ENCODE measurements at regions not wholly inside any gene's neighbourhood (a gene's known extent, or its start where the extent isn't known, plus 50 kb on each side); places are given as distances from the start of the nearest gene placed in this dataset.

DNA sequence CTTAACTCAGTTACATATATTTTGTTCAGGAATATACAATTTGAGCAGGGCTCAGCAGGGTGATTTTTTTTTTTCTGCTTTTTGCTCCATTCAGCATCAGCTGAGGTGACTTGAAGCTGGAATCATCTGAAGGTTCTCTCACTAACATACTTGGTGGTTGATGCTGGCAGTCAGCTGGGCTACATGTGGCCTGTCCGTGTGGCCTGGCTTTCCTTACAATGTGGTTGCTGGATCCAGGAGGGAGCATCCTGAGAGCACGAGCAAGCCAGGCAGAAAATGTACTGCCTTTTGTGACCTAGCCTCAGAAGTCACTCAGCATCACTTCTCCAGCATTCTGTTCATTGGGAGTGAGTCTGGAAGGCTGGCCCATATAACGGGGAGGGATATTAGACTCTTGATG lies 151.6 kb upstream of the E2F8 start:
- CTCF ChIA-PET: no interaction called here
- in situ Hi-C loops (cut with HindIII; ENCODE audit: low pct_unique_long_range_greater_than_20kb, low sequenced_read_pairs): no loop called here

DNA sequence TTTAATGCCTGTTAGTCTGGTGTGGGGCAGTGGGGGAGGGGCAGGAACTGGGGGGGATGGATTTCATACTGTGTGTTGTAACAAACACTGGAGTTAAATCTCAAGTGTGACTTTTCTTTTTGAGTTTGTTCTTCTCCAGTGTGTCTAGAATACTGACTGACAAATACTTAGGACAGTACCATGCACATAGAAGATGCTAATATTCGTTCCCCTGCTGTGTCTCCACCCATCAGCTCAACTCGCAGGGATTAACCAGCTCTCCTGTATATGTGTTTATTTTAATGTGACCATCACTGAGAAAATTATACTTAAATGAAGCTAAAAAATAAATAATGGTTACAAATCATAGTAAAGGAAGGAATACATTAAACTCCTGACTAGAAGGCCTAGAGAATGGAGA lies 150.9 kb upstream of the E2F8 start:
- no TSS peak for BruUV-seq (replicated peaks)
- intact Hi-C loops (cut with micrococcal nuclease; ENCODE audit: unreplicated experiment) (loop anchor here (1.0 kb wide), 1 partner anchor 17 kb away; no protein-coding TSS in a partner anchor), in situ Hi-C loops (cut with HindIII; ENCODE audit: low pct_unique_long_range_greater_than_20kb, low sequenced_read_pairs) (no loop called here)
- Histone ChIP-seq H3K27me3 (ENCODE audit: control insufficient read depth, insufficient read depth, low read length) (peaks cover 16% of the 10 kb centered on the region), H3K27ac (ENCODE audit: low read length) (no peak overlapping the region), H3K4me3 (ENCODE audit: low read depth in 2 of 2, low read length in 2 of 2) (no peak overlapping the region), H3K9me3 (ENCODE audit: control insufficient read depth, insufficient read depth, low read depth, low read length) (no peaks in the 10 kb centered on the region), H3K36me3 (ENCODE audit: control insufficient read depth, insufficient read depth, low read length) (no peaks in the 10 kb centered on the region), H3K4me1 (ENCODE audit: control insufficient read depth, insufficient read depth, low read length) (no peaks in the 10 kb centered on the region)
- ATAC-seq (no peak), DNase-seq (ENCODE audit: low read depth, low spot score) (no peak)
- ChIA-PET POLR2A (no interaction called here), CTCF (no interaction called here)
- TF ChIP-seq POLR2AphosphoS5 (IDR thresholded peaks at IDR 0.05; ENCODE audit: low read depth, low read length) (no peak), SIN3A (IDR thresholded peaks at IDR 0.05; ENCODE audit: borderline replicate concordance, insufficient read depth, low read depth, low read length) (no peak), TCF7L2 (IDR thresholded peaks at IDR 0.05; ENCODE audit: low read depth, low read length) (no peak)
- TF ChIP-seq, protein P1, sequence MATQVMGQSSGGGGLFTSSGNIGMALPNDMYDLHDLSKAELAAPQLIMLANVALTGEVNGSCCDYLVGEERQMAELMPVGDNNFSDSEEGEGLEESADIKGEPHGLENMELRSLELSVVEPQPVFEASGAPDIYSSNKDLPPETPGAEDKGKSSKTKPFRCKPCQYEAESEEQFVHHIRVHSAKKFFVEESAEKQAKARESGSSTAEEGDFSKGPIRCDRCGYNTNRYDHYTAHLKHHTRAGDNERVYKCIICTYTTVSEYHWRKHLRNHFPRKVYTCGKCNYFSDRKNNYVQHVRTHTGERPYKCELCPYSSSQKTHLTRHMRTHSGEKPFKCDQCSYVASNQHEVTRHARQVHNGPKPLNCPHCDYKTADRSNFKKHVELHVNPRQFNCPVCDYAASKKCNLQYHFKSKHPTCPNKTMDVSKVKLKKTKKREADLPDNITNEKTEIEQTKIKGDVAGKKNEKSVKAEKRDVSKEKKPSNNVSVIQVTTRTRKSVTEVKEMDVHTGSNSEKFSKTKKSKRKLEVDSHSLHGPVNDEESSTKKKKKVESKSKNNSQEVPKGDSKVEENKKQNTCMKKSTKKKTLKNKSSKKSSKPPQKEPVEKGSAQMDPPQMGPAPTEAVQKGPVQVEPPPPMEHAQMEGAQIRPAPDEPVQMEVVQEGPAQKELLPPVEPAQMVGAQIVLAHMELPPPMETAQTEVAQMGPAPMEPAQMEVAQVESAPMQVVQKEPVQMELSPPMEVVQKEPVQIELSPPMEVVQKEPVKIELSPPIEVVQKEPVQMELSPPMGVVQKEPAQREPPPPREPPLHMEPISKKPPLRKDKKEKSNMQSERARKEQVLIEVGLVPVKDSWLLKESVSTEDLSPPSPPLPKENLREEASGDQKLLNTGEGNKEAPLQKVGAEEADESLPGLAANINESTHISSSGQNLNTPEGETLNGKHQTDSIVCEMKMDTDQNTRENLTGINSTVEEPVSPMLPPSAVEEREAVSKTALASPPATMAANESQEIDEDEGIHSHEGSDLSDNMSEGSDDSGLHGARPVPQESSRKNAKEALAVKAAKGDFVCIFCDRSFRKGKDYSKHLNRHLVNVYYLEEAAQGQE (IDR thresholded peaks at IDR 0.05; ENCODE audit: insufficient read depth in 1 of 2, low read depth in 2 of 2, low read length in 1 of 2): no peak
- TF ChIP-seq, protein P2, sequence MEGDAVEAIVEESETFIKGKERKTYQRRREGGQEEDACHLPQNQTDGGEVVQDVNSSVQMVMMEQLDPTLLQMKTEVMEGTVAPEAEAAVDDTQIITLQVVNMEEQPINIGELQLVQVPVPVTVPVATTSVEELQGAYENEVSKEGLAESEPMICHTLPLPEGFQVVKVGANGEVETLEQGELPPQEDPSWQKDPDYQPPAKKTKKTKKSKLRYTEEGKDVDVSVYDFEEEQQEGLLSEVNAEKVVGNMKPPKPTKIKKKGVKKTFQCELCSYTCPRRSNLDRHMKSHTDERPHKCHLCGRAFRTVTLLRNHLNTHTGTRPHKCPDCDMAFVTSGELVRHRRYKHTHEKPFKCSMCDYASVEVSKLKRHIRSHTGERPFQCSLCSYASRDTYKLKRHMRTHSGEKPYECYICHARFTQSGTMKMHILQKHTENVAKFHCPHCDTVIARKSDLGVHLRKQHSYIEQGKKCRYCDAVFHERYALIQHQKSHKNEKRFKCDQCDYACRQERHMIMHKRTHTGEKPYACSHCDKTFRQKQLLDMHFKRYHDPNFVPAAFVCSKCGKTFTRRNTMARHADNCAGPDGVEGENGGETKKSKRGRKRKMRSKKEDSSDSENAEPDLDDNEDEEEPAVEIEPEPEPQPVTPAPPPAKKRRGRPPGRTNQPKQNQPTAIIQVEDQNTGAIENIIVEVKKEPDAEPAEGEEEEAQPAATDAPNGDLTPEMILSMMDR (IDR thresholded peaks at IDR 0.05): no peak

More for the DNA sequence above, 151.6 kb upstream of the E2F8 start:
- POLR2A ChIA-PET: no interaction called here
- H3K4me3 ChIP-seq (ENCODE audit: low read depth in 2 of 2, low read length in 2 of 2): no peak overlapping the region
- TF ChIP-seq, protein P1 (IDR thresholded peaks at IDR 0.05; ENCODE audit: insufficient read depth in 1 of 2, low read depth in 2 of 2, low read length in 1 of 2): no peak
- TF ChIP-seq, protein P2 (IDR thresholded peaks at IDR 0.05): no peak
- TF ChIP-seq SIN3A (IDR thresholded peaks at IDR 0.05; ENCODE audit: borderline replicate concordance, insufficient read depth, low read depth, low read length) (no peak), TCF7L2 (IDR thresholded peaks at IDR 0.05; ENCODE audit: low read depth, low read length) (no peak), POLR2AphosphoS5 (IDR thresholded peaks at IDR 0.05; ENCODE audit: low read depth, low read length) (no peak)
- no peaks in the 10 kb centered on the region for H3K4me1 ChIP-seq (ENCODE audit: control insufficient read depth, insufficient read depth, low read length)
- intact Hi-C loops (cut with micrococcal nuclease; ENCODE audit: unreplicated experiment): loop anchor here (1.0 kb wide), 1 partner anchor 18 kb away; no protein-coding TSS in a partner anchor
- H3K9me3 ChIP-seq (ENCODE audit: control insufficient read depth, insufficient read depth, low read depth, low read length): no peaks in the 10 kb centered on the region
- no TSS peak for BruUV-seq (replicated peaks)
- H3K27me3 ChIP-seq (ENCODE audit: control insufficient read depth, insufficient read depth, low read length): peaks cover 16% of the 10 kb centered on the region
- no peak for DNase-seq (ENCODE audit: low read depth, low spot score)
- H3K27ac ChIP-seq (ENCODE audit: low read length): no peak overlapping the region
- no peaks in the 10 kb centered on the region for H3K36me3 ChIP-seq (ENCODE audit: control insufficient read depth, insufficient read depth, low read length)
- no peak for ATAC-seq
